ENCODE measurements at regions not wholly inside any gene's neighbourhood (a gene's known extent, or its start where the extent isn't known, plus 50 kb on each side); places are given as distances from the start of the nearest gene placed in this dataset.

GRCh38 chr9:73780916-73781315 lies 629.3 kb downstream of the ANXA1 start:
- Mint-ChIP-seq H3K9me3 (ENCODE audit: unreplicated experiment) (peaks cover 5% of the 10 kb centered on the region), H3K36me3 (ENCODE audit: unreplicated experiment) (no peaks in the 10 kb centered on the region), H3K27me3 (ENCODE audit: unreplicated experiment) (no peaks in the 10 kb centered on the region), H3K4me3 (ENCODE audit: unreplicated experiment) (no peak overlapping the region), H3K4me1 (ENCODE audit: unreplicated experiment) (no peaks in the 10 kb centered on the region), H3K27ac (ENCODE audit: unreplicated experiment) (no peak overlapping the region)
- no peak for DNase-seq (ENCODE audit: extremely low spot score, unreplicated experiment)
- TF ChIP-seq, protein P1, sequence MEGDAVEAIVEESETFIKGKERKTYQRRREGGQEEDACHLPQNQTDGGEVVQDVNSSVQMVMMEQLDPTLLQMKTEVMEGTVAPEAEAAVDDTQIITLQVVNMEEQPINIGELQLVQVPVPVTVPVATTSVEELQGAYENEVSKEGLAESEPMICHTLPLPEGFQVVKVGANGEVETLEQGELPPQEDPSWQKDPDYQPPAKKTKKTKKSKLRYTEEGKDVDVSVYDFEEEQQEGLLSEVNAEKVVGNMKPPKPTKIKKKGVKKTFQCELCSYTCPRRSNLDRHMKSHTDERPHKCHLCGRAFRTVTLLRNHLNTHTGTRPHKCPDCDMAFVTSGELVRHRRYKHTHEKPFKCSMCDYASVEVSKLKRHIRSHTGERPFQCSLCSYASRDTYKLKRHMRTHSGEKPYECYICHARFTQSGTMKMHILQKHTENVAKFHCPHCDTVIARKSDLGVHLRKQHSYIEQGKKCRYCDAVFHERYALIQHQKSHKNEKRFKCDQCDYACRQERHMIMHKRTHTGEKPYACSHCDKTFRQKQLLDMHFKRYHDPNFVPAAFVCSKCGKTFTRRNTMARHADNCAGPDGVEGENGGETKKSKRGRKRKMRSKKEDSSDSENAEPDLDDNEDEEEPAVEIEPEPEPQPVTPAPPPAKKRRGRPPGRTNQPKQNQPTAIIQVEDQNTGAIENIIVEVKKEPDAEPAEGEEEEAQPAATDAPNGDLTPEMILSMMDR (IDR thresholded peaks at IDR 0.05): no peak

GRCh38 chr9:73782166-73782565 lies 630.5 kb downstream of the ANXA1 start:
- H3K27ac Mint-ChIP-seq (ENCODE audit: unreplicated experiment): no peak overlapping the region
- TF ChIP-seq, protein P1 (IDR thresholded peaks at IDR 0.05): no peak
- H3K27me3 Mint-ChIP-seq (ENCODE audit: unreplicated experiment): no peaks in the 10 kb centered on the region
- no peak for DNase-seq (ENCODE audit: extremely low spot score, unreplicated experiment)
- no peaks in the 10 kb centered on the region for H3K36me3 Mint-ChIP-seq (ENCODE audit: unreplicated experiment)
- no peaks in the 10 kb centered on the region for H3K4me1 Mint-ChIP-seq (ENCODE audit: unreplicated experiment)
- peaks cover 10% of the 10 kb centered on the region for H3K9me3 Mint-ChIP-seq (ENCODE audit: unreplicated experiment)
- H3K4me3 Mint-ChIP-seq (ENCODE audit: unreplicated experiment): no peak overlapping the region

DNA sequence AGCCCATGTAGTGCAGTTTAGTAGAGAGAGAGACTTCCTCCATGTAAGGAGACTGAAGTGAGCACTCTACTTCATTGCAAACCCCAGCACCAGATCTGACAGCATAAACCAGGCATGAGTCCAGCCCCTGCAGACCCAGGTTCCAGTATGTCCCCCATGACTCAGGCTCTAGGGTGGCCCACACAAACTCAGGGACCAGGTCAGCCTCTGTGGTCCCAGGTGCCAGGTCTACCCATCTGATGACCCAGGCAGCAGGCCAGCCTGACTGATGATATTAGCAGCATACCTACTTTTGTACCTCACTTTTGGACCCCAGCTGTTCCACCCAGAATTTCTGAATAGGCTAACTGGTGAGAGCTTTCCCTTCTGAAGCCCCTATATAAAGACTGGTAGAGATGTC lies 647.8 kb downstream of the ANXA1 start:
- H3K27me3 Mint-ChIP-seq (ENCODE audit: unreplicated experiment): no peaks in the 10 kb centered on the region
- no peaks in the 10 kb centered on the region for H3K4me1 Mint-ChIP-seq (ENCODE audit: unreplicated experiment)
- peaks cover 7% of the 10 kb centered on the region for H3K9me3 Mint-ChIP-seq (ENCODE audit: unreplicated experiment)
- H3K4me3 Mint-ChIP-seq (ENCODE audit: unreplicated experiment): no peak overlapping the region
- H3K27ac Mint-ChIP-seq (ENCODE audit: unreplicated experiment): no peak overlapping the region
- DNase-seq (ENCODE audit: extremely low spot score, unreplicated experiment): no peak
- no peaks in the 10 kb centered on the region for H3K36me3 Mint-ChIP-seq (ENCODE audit: unreplicated experiment)
- TF ChIP-seq, protein P1 (IDR thresholded peaks at IDR 0.05): no peak

DNA sequence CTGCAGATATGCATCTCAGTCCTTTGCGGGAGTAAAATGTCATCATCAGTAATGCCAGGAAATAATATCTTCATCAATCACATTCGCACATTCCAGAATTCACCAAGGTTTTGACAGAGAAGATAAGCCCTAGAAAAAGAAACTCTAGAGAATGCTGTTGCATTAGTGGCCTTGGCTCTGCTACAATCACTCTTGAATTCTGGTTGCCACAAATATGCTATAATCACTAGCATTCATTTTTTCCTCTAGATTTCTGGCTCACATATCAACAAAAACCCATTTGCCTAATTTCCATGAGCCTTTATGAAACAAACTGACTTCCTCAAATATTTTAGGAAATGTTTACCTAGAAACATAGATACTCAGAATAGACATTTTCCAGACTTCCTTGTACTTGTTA lies 653.4 kb downstream of the ANXA1 start:
- DNase-seq (ENCODE audit: extremely low spot score, unreplicated experiment): no peak

GRCh38 chr9:73805853-73806458 lies 654.3 kb downstream of the ANXA1 start:
- DNase-seq (ENCODE audit: extremely low spot score, unreplicated experiment): no peak
- no peaks in the 10 kb centered on the region for H3K4me1 Mint-ChIP-seq (ENCODE audit: unreplicated experiment)

More for the DNA sequence above, 653.4 kb downstream of the ANXA1 start:
- H3K4me3 Mint-ChIP-seq (ENCODE audit: unreplicated experiment): no peak overlapping the region
- TF ChIP-seq, protein P1 (IDR thresholded peaks at IDR 0.05): no peak
- H3K36me3 Mint-ChIP-seq (ENCODE audit: unreplicated experiment): no peaks in the 10 kb centered on the region
- H3K4me1 Mint-ChIP-seq (ENCODE audit: unreplicated experiment): no peaks in the 10 kb centered on the region
- H3K27me3 Mint-ChIP-seq (ENCODE audit: unreplicated experiment): peaks cover 2% of the 10 kb centered on the region
- H3K27ac Mint-ChIP-seq (ENCODE audit: unreplicated experiment): no peak overlapping the region
- H3K9me3 Mint-ChIP-seq (ENCODE audit: unreplicated experiment): peaks cover 5% of the 10 kb centered on the region

More at GRCh38 chr9:73805853-73806458, 654.3 kb downstream of the ANXA1 start:
- H3K27ac Mint-ChIP-seq (ENCODE audit: unreplicated experiment): no peak overlapping the region
- H3K27me3 Mint-ChIP-seq (ENCODE audit: unreplicated experiment): peaks cover 2% of the 10 kb centered on the region
- no peaks in the 10 kb centered on the region for H3K36me3 Mint-ChIP-seq (ENCODE audit: unreplicated experiment)
- H3K4me3 Mint-ChIP-seq (ENCODE audit: unreplicated experiment): no peak overlapping the region
- no peaks in the 10 kb centered on the region for H3K9me3 Mint-ChIP-seq (ENCODE audit: unreplicated experiment)
- TF ChIP-seq, protein P1 (IDR thresholded peaks at IDR 0.05): no peak
